NB4 (cell line): ENCODE measurements at regions not wholly inside any gene's neighbourhood (a gene's known extent, or its start where the extent isn't known, plus 50 kb on each side); places are given as distances from the start of the nearest gene placed in this dataset.
"Not testable (repeated sequence)": the region's sequence is repeated elsewhere in the genome, so short reads cannot be mapped to it uniquely, and the experiment has no call there.

ENCODE experiments used
- DNase-seq: peaks from one replicate; pipeline ENCODE4 v3.0.0; 2010; ENCODE audit warnings: low read depth
- H3K4me3 ChIP-seq: one replicate; pipeline ENCODE4 v1.5.1; 2011; ENCODE audit warnings: mild to moderate bottlenecking, low read depth, low read length, moderate library complexity
- CTCF ChIP-seq: IDR thresholded peaks from one replicate; pipeline ENCODE4 v1.5.1; 2012; ENCODE audit warnings: low read depth, low read length
- MAX ChIP-seq: IDR thresholded peaks from 2 replicates; pipeline ENCODE4 v1.6.1; 2011; ENCODE audit warnings: low read depth, low read length
- MYC ChIP-seq: IDR thresholded peaks from 2 replicates; pipeline ENCODE4 v1.6.1; 2011; ENCODE audit warnings: low read depth, low read length
- POLR2A ChIP-seq: IDR thresholded peaks from 2 replicates; pipeline ENCODE4 v1.6.1; 2011; ENCODE audit warnings: mild to moderate bottlenecking; ENCODE audit not compliant: insufficient read length; ENCODE audit errors: extremely low read depth

- TF ChIP-seq MAX (no peak), MYC (no peak), POLR2A (no peak), CTCF (no peak)
- no peak for DNase-seq
- no peak overlapping the region for H3K4me3 ChIP-seq
Measured at GRCh38 chrX:56130436-56130835, 101.7 kb upstream of the KLF8 start.

- H3K4me3 ChIP-seq, result not testable (repeated sequence)
Measured at GRCh38 chrX:56164135-56164534, 68.0 kb upstream of the KLF8 start.

More at GRCh38 chrX:56164135-56164534, 68.0 kb upstream of the KLF8 start:
- not testable (repeated sequence) for DNase-seq
